ENCODE measurements at regions not wholly inside any gene's neighbourhood (a gene's known extent, or its start where the extent isn't known, plus 50 kb on each side); places are given as distances from the start of the nearest gene placed in this dataset.

DNA sequence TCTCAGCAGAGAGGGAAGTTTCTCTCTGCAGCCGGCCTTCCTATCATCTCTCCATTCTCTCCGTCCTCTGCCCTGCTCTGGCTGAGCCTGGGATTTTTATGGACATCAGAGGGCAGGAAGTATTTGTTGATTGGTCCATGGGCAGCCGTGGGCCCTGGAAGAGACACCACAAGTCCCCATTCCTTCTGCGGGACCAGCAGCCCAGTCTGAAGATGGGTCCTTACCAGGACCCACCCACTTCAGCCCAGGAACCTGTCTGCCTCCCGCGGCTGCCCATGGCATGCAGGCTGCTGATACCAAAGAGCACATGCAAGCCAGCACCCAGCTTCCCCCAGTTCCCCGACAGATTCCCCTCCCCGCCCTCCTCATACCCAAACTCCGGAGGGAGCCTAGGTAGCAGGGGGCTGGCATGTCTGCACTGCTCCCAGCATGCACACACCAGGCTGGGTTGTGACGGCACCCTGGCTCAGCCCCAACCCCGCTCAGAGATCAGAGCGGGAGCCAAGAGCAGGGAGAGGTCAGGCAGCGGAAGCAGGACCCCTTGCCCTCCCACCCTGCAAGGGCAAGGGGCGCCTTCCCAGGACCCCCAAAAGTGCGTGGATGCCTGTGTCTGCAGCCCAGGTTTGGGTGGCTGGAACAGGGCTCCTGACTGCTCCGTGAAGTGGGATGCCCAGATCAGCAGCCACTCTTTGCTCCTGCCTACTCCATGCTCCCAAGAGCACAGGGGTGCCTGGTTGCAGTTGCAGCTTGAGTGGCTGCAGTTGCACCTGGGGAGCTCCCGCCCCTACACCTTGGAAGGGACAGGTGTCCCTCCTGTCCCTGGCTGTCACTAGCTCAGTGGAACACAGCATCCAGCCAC, 538.6 kb upstream of the POT1 start:
- Mint-ChIP-seq H3K9me3 (ENCODE audit: insufficient read depth) (peaks cover 6% of the 10 kb centered on the region), H3K27me3 (ENCODE audit: low read depth) (no peaks in the 10 kb centered on the region), H3K4me1 (ENCODE audit: low read depth) (no peaks in the 10 kb centered on the region), H3K27ac (no peak overlapping the region), H3K4me3 (no peak overlapping the region), H3K36me3 (ENCODE audit: low read depth) (no peaks in the 10 kb centered on the region)
- ChIA-PET POLR2A (no interaction called here), CTCF (no interaction called here)
- no peak for DNase-seq
- no peak for ATAC-seq

- CTCF ChIA-PET: no interaction called here
- POLR2A ChIA-PET: interaction anchor here (0.6 kb wide), 1 partner anchor 417 kb away, joined by 6 read pairs; no protein-coding TSS in a partner anchor
- no peaks in the 10 kb centered on the region for H3K36me3 Mint-ChIP-seq (ENCODE audit: low read depth)
- H3K27me3 Mint-ChIP-seq (ENCODE audit: low read depth): no peaks in the 10 kb centered on the region
- no peak overlapping the region for H3K4me3 Mint-ChIP-seq
- DNase-seq: no peak
- ATAC-seq: no peak
- no peak overlapping the region for H3K27ac Mint-ChIP-seq
- peaks cover 8% of the 10 kb centered on the region for H3K9me3 Mint-ChIP-seq (ENCODE audit: insufficient read depth)
- no peaks in the 10 kb centered on the region for H3K4me1 Mint-ChIP-seq (ENCODE audit: low read depth)
Observed at GRCh38 chr7:125465527-125465926, 535.9 kb upstream of the POT1 start.

DNA sequence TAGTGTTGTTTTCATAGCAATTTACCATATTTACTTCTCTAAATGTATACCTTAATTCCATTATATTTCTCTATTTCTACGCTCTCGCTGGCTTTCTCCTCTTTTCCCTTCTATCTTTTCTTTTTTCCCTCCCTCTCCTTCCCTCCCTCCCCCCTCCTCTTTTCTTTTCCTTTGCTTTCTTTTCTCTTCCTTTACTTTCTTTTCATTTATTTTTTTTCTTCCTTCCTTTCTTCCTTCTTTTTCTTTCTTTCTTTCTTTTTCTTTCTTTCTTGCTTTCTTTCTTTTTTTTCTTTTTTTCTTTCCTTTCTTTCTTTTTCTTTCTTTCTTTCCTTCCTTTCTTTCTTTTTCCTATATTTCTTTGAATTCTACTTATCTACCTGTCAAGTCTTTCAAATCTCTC, 533.0 kb upstream of the POT1 start:
- ChIA-PET POLR2A (no interaction called here), CTCF (no interaction called here)
- Mint-ChIP-seq H3K36me3 (ENCODE audit: low read depth) (no peaks in the 10 kb centered on the region), H3K27ac (no peak overlapping the region), H3K4me3 (no peak overlapping the region), H3K4me1 (ENCODE audit: low read depth) (no peaks in the 10 kb centered on the region), H3K9me3 (ENCODE audit: insufficient read depth) (peaks cover 20% of the 10 kb centered on the region), H3K27me3 (ENCODE audit: low read depth) (no peaks in the 10 kb centered on the region)
- no peak for DNase-seq
- ATAC-seq: no peak

DNA sequence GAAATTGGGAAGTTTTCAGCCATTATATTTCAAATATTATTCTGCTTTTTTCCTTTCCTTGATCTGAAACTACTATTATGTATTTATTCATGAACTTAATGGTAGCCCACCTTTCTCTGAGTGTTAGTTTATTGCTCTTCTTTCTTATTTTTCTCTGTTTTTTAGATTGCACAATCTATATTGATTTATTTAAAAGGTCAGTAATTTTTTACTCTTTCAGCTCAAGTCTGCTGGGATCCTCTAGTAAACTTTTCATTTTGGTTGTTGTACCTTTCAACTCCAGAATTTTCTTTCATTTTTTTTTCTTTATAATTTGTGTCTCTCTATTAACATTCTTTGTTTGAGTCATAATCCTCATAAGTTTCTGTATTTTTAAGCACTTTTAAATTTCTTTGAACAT, 529.4 kb upstream of the POT1 start:
- H3K9me3 Mint-ChIP-seq (ENCODE audit: insufficient read depth): peaks cover 35% of the 10 kb centered on the region
- no peak overlapping the region for H3K4me3 Mint-ChIP-seq
- no peaks in the 10 kb centered on the region for H3K27me3 Mint-ChIP-seq (ENCODE audit: low read depth)
- POLR2A ChIA-PET: no interaction called here
- DNase-seq (no peak), ATAC-seq (no peak)
- H3K4me1 Mint-ChIP-seq (ENCODE audit: low read depth): no peaks in the 10 kb centered on the region
- no peak overlapping the region for H3K27ac Mint-ChIP-seq
- no peaks in the 10 kb centered on the region for H3K36me3 Mint-ChIP-seq (ENCODE audit: low read depth)
- CTCF ChIA-PET: no interaction called here

- H3K27ac Mint-ChIP-seq: no peak overlapping the region
- H3K27me3 Mint-ChIP-seq (ENCODE audit: low read depth): no peaks in the 10 kb centered on the region
- no peaks in the 10 kb centered on the region for H3K36me3 Mint-ChIP-seq (ENCODE audit: low read depth)
- H3K9me3 Mint-ChIP-seq (ENCODE audit: insufficient read depth): peaks cover 7% of the 10 kb centered on the region
- POLR2A ChIA-PET: no interaction called here
- CTCF ChIA-PET: no interaction called here
- H3K4me3 Mint-ChIP-seq: no peak overlapping the region
- no peak for DNase-seq
- no peak for ATAC-seq
- H3K4me1 Mint-ChIP-seq (ENCODE audit: low read depth): no peaks in the 10 kb centered on the region
Observed at GRCh38 chr7:125450749-125451148, 521.1 kb upstream of the POT1 start.

- no peak for DNase-seq
- Mint-ChIP-seq H3K36me3 (ENCODE audit: low read depth) (no peaks in the 10 kb centered on the region), H3K4me1 (ENCODE audit: low read depth) (no peaks in the 10 kb centered on the region), H3K9me3 (ENCODE audit: insufficient read depth) (no peaks in the 10 kb centered on the region), H3K27ac (no peak overlapping the region), H3K4me3 (no peak overlapping the region), H3K27me3 (ENCODE audit: low read depth) (no peaks in the 10 kb centered on the region)
- ChIA-PET POLR2A (no interaction called here), CTCF (no interaction called here)
- no peak for ATAC-seq
Observed at GRCh38 chr7:125445836-125446235, 516.2 kb upstream of the POT1 start.

GRCh38 chr7:125444864-125445263, 515.2 kb upstream of the POT1 start:
- DNase-seq: no peak
- POLR2A ChIA-PET: no interaction called here
- Mint-ChIP-seq H3K9me3 (ENCODE audit: insufficient read depth) (no peaks in the 10 kb centered on the region), H3K27ac (no peak overlapping the region), H3K27me3 (ENCODE audit: low read depth) (no peaks in the 10 kb centered on the region), H3K4me3 (no peak overlapping the region), H3K36me3 (ENCODE audit: low read depth) (no peaks in the 10 kb centered on the region), H3K4me1 (ENCODE audit: low read depth) (no peaks in the 10 kb centered on the region)
- CTCF ChIA-PET: no interaction called here
- ATAC-seq: no peak

GRCh38 chr7:125436220-125436619, 506.6 kb upstream of the POT1 start:
- Mint-ChIP-seq H3K4me1 (ENCODE audit: low read depth) (no peaks in the 10 kb centered on the region), H3K9me3 (ENCODE audit: insufficient read depth) (no peaks in the 10 kb centered on the region), H3K27me3 (ENCODE audit: low read depth) (no peaks in the 10 kb centered on the region), H3K4me3 (no peak overlapping the region), H3K36me3 (ENCODE audit: low read depth) (no peaks in the 10 kb centered on the region), H3K27ac (no peak overlapping the region)
- ATAC-seq (no peak), DNase-seq (no peak)
- ChIA-PET CTCF (no interaction called here), POLR2A (no interaction called here)

DNA sequence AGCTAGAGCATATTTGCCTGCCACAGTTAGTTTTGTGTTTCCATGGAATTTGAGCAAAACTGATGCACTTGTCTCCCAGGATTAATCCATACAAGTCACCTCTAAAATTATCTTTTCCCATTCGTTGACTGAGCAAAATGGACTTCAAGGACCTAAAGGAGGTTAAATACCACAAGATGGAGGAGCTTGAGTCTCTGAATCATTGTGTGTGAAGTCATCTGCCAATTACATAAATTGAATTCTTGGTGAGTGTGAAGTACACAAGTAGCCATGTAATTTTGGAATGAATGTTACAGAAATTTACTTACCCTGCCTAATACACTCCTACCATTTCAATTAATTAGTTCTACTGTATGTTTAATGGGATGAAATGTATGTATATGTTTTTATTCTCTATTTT, 501.7 kb upstream of the POT1 start:
- H3K4me3 Mint-ChIP-seq: no peak overlapping the region
- no peak for ATAC-seq
- no peaks in the 10 kb centered on the region for H3K9me3 Mint-ChIP-seq (ENCODE audit: insufficient read depth)
- H3K27ac Mint-ChIP-seq: no peak overlapping the region
- ChIA-PET CTCF (no interaction called here), POLR2A (no interaction called here)
- no peaks in the 10 kb centered on the region for H3K36me3 Mint-ChIP-seq (ENCODE audit: low read depth)
- no peaks in the 10 kb centered on the region for H3K4me1 Mint-ChIP-seq (ENCODE audit: low read depth)
- DNase-seq: no peak
- H3K27me3 Mint-ChIP-seq (ENCODE audit: low read depth): no peaks in the 10 kb centered on the region

DNA sequence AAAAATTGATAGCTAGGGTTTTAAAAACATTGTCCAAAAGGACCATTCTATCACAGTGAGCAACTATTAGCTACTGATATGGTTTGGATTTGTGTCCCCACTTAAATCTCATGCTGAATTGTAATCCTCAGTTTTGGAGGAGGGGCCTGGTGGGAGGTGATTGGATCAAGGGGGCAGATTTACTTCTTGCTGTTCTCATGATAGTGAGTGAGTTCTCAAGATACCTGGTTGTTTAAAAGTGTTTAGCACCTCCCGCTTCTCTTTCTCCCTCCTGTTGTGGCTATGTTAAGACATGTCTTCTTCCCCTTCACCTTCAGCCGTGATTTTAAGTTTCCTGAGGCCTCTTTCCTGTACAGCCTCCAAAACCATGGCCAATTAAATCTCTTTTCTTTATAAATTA, 500.4 kb upstream of the POT1 start:
- CTCF ChIA-PET: no interaction called here
- DNase-seq (no peak), ATAC-seq (no peak)
- H3K36me3 Mint-ChIP-seq (ENCODE audit: low read depth): no peaks in the 10 kb centered on the region
- POLR2A ChIA-PET: no interaction called here
- no peaks in the 10 kb centered on the region for H3K9me3 Mint-ChIP-seq (ENCODE audit: insufficient read depth)
- H3K27ac Mint-ChIP-seq: no peak overlapping the region
- H3K4me3 Mint-ChIP-seq: no peak overlapping the region
- no peaks in the 10 kb centered on the region for H3K27me3 Mint-ChIP-seq (ENCODE audit: low read depth)
- H3K4me1 Mint-ChIP-seq (ENCODE audit: low read depth): no peaks in the 10 kb centered on the region

- ATAC-seq: no peak
- DNase-seq: no peak
- no peaks in the 10 kb centered on the region for H3K27me3 Mint-ChIP-seq (ENCODE audit: low read depth)
- ChIA-PET CTCF (no interaction called here), POLR2A (no interaction called here)
- no peak overlapping the region for H3K4me3 Mint-ChIP-seq
- H3K9me3 Mint-ChIP-seq (ENCODE audit: insufficient read depth): no peaks in the 10 kb centered on the region
- no peak overlapping the region for H3K27ac Mint-ChIP-seq
- no peaks in the 10 kb centered on the region for H3K36me3 Mint-ChIP-seq (ENCODE audit: low read depth)
- no peaks in the 10 kb centered on the region for H3K4me1 Mint-ChIP-seq (ENCODE audit: low read depth)
Observed at GRCh38 chr7:125427676-125428075, 498.1 kb upstream of the POT1 start.

DNA sequence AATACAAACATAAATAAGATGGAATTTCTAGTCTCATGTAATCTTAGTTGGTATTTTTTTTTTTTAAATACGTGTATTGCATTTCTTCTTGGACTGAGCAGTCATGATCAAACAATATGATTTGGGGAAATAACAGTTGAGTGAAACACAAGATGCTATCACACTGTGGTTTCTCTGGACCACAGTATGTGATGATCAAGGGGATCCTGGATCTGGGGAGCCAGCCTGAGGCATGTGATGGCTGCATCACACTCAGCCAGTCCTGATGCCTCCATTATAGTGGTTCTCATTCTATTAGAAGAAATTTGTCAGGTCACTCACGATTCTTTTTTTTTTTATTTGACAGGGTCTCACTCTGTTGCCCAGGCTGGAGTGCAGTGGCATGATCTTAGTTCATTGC, 495.9 kb upstream of the POT1 start:
- Mint-ChIP-seq H3K4me1 (ENCODE audit: low read depth) (no peaks in the 10 kb centered on the region), H3K27ac (no peak overlapping the region), H3K27me3 (ENCODE audit: low read depth) (no peaks in the 10 kb centered on the region), H3K36me3 (ENCODE audit: low read depth) (no peaks in the 10 kb centered on the region), H3K4me3 (no peak overlapping the region), H3K9me3 (ENCODE audit: insufficient read depth) (no peaks in the 10 kb centered on the region)
- ATAC-seq (no peak), DNase-seq (no peak)
- ChIA-PET POLR2A (no interaction called here), CTCF (no interaction called here)

DNA sequence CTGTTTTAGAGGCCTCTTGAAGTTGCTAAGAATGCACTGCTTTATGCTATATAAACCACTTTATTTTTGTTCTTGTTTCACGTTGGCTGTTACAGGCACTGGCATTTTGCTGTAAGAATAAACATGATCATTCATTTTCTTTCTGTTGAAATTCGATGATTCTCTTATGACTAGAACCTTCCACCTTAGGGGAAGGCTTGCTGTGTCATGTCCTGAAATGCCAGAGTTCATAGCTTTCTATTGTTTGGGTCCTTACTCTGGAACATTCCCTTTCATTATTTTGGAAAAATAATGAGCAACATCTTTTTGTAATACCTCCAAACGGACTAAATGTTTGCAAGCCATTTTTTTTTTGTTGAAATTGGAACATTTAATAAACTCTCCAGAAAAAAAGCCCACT, 495.1 kb upstream of the POT1 start:
- ChIA-PET POLR2A (no interaction called here), CTCF (no interaction called here)
- Mint-ChIP-seq H3K27me3 (ENCODE audit: low read depth) (no peaks in the 10 kb centered on the region), H3K36me3 (ENCODE audit: low read depth) (no peaks in the 10 kb centered on the region), H3K9me3 (ENCODE audit: insufficient read depth) (no peaks in the 10 kb centered on the region), H3K27ac (no peak overlapping the region), H3K4me1 (ENCODE audit: low read depth) (no peaks in the 10 kb centered on the region), H3K4me3 (no peak overlapping the region)
- DNase-seq: no peak
- no peak for ATAC-seq

All from activated CD8-positive, alpha-beta T cell treated with anti-CD3 and anti-CD28 coated beads, Interleukin-2, amount 10 ng/mL, durations not matched to agents 7 days and 5 days (primary cell).